ENCODE measurements at regions not wholly inside any gene's neighbourhood (a gene's known extent, or its start where the extent isn't known, plus 50 kb on each side); places are given as distances from the start of the nearest gene placed in this dataset.

GRCh38 chr12:111255261-111255660, 113.6 kb downstream of the PHETA1 start:
- no peak for DNase-seq (ENCODE audit: low read depth, low spot score)
- POLR2A ChIA-PET = no interaction called here
- Histone ChIP-seq H3K27ac (ENCODE audit: low read depth, low read length) (no peak overlapping the region), H3K9me3 (ENCODE audit: control insufficient read depth, insufficient read depth, low read length) (no peaks in the 10 kb centered on the region; the same call in 1 of the 2 replicates), H3K4me3 (ENCODE audit: low read depth, low read length) (no peak overlapping the region), H3K27me3 (ENCODE audit: control insufficient read depth, insufficient read depth, low read length) (peaks cover 2% of the 10 kb centered on the region)
- TF ChIP-seq, protein P1, sequence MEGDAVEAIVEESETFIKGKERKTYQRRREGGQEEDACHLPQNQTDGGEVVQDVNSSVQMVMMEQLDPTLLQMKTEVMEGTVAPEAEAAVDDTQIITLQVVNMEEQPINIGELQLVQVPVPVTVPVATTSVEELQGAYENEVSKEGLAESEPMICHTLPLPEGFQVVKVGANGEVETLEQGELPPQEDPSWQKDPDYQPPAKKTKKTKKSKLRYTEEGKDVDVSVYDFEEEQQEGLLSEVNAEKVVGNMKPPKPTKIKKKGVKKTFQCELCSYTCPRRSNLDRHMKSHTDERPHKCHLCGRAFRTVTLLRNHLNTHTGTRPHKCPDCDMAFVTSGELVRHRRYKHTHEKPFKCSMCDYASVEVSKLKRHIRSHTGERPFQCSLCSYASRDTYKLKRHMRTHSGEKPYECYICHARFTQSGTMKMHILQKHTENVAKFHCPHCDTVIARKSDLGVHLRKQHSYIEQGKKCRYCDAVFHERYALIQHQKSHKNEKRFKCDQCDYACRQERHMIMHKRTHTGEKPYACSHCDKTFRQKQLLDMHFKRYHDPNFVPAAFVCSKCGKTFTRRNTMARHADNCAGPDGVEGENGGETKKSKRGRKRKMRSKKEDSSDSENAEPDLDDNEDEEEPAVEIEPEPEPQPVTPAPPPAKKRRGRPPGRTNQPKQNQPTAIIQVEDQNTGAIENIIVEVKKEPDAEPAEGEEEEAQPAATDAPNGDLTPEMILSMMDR (IDR thresholded peaks at IDR 0.05; ENCODE audit: low read depth, low read length) = no peak
- CTCF ChIA-PET = no interaction called here

- ChIA-PET CTCF (no interaction called here), POLR2A (no interaction called here)
- no peak for DNase-seq (ENCODE audit: low read depth, low spot score)
- Histone ChIP-seq H3K27ac (ENCODE audit: low read depth, low read length) (no peak overlapping the region), H3K27me3 (ENCODE audit: control insufficient read depth, insufficient read depth, low read length) (peaks cover 2% of the 10 kb centered on the region), H3K4me3 (ENCODE audit: low read depth, low read length) (no peak overlapping the region), H3K9me3 (ENCODE audit: control insufficient read depth, insufficient read depth, low read length) (no peaks in the 10 kb centered on the region; the same call in 1 of the 2 replicates)
- TF ChIP-seq, protein P1 (IDR thresholded peaks at IDR 0.05; ENCODE audit: low read depth, low read length) = no peak
Observed at GRCh38 chr12:111254106-111254505, 114.8 kb downstream of the PHETA1 start.

GRCh38 chr12:111253213-111253612, 115.7 kb downstream of the PHETA1 start:
- Histone ChIP-seq H3K4me3 (ENCODE audit: low read depth, low read length) (no peak overlapping the region), H3K9me3 (ENCODE audit: control insufficient read depth, insufficient read depth, low read length) (no peaks in the 10 kb centered on the region; the same call in 1 of the 2 replicates), H3K27me3 (ENCODE audit: control insufficient read depth, insufficient read depth, low read length) (peaks cover 2% of the 10 kb centered on the region), H3K27ac (ENCODE audit: low read depth, low read length) (no peak overlapping the region)
- TF ChIP-seq, protein P1 (IDR thresholded peaks at IDR 0.05; ENCODE audit: low read depth, low read length) = no peak
- CTCF ChIA-PET = no interaction called here
- DNase-seq (ENCODE audit: low read depth, low spot score) = no peak
- POLR2A ChIA-PET = no interaction called here

DNA sequence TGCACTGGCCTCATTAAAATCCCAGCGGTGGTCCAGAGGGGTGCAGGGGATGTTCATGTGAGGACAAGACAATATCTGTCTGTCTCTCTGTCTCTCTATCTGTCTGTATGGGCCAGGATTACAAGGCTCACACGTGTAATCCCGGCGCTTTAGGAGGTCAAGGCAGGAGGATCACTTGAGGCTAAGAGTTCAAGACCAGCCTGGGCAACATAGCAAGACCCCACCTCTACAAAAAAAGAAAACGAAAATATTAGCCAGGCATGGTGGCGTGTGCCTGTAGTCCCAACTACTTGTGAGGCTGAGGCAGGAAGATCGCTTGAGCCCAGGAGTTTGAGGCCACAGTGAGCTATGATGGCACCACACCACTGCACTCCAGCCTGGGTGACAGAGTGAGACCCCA, 117.1 kb downstream of the PHETA1 start:
- H3K9me3 ChIP-seq (ENCODE audit: control insufficient read depth, insufficient read depth, low read length) = no peaks in the 10 kb centered on the region; the same call in 1 of the 2 replicates
- TF ChIP-seq, protein P1 (IDR thresholded peaks at IDR 0.05; ENCODE audit: low read depth, low read length) = no peak

DNA sequence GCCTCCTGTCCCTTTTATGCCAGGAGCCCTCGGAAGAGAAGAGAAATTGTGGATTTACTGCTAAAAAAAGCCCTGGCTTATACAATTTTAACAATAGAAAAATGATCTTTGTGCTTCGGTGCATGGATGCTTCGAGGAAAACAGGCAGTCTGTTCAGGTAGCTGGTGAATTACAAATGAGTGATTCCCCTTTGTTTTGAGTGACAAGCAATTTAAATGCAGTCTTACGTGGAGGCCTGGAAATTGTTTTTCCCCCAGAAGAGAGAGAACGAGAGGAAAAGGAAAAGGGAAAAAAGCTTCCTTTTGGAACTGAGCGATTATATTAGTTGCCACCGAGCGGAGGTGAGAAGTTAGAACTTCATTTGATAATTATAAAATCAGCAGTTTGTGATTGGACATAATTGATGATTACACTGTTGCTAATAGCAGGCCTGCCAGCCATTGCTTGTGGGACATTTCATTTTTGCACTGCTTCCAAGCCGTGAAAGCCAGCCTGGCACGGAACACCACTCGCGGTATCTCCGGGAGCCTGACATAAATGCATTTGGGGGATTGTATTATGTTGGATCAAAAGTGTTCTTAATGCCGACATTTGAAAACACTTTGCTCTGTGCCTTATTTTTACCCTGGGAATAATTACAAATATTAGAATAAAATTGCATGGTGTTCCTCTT, 117.7 kb downstream of the PHETA1 start:
- no peak for DNase-seq (ENCODE audit: low read depth, low spot score)
- no peak overlapping the region for H3K4me3 ChIP-seq (ENCODE audit: low read depth, low read length)
- no peak overlapping the region for H3K27ac ChIP-seq (ENCODE audit: low read depth, low read length)
- H3K9me3 ChIP-seq (ENCODE audit: control insufficient read depth, insufficient read depth, low read length) = no peaks in the 10 kb centered on the region; the same call in 1 of the 2 replicates
- TF ChIP-seq, protein P1 (IDR thresholded peaks at IDR 0.05; ENCODE audit: low read depth, low read length) = no peak
- POLR2A ChIA-PET = no interaction called here
- peaks cover 2% of the 10 kb centered on the region for H3K27me3 ChIP-seq (ENCODE audit: control insufficient read depth, insufficient read depth, low read length)
- CTCF ChIA-PET = no interaction called here

More for the DNA sequence above, 117.1 kb downstream of the PHETA1 start:
- DNase-seq (ENCODE audit: low read depth, low spot score) = no peak
- Histone ChIP-seq H3K4me3 (ENCODE audit: low read depth, low read length) (no peak overlapping the region), H3K27me3 (ENCODE audit: control insufficient read depth, insufficient read depth, low read length) (peaks cover 2% of the 10 kb centered on the region), H3K27ac (ENCODE audit: low read depth, low read length) (no peak overlapping the region)
- ChIA-PET CTCF (no interaction called here), POLR2A (no interaction called here)
